ENCODE measurements at regions not wholly inside any gene's neighbourhood (a gene's known extent, or its start where the extent isn't known, plus 50 kb on each side); places are given as distances from the start of the nearest gene placed in this dataset.

GRCh38 chr5:92981001-92981400, 600.0 kb downstream of the NR2F1-AS1 start:
- WGBS, 2 donors, result 85 to 88% methylated on average over 1 of the region's 1 CpG
- Histone ChIP-seq H3K4me3 (replicated peaks in 1 of 3) (no peak overlapping the region), H3K27ac (no peak overlapping the region), H3K27me3 (no peaks in the 10 kb centered on the region), H3K36me3 (no peaks in the 10 kb centered on the region), H3K9me3 (no peaks in the 10 kb centered on the region), H3K4me1 (no peaks in the 10 kb centered on the region)
- no peak for DNase-seq
- TF ChIP-seq POLR2A (IDR thresholded peaks at IDR 0.05), result no peak
- TF ChIP-seq CTCF (IDR thresholded peaks at IDR 0.05), result no peak
- intact Hi-C loops (cut with DNase I), result no loop called here

GRCh38 chr5:92980491-92980890, 600.5 kb downstream of the NR2F1-AS1 start:
- no peak overlapping the region for H3K4me3 ChIP-seq (replicated peaks in 1 of 3)
- H3K27me3 ChIP-seq, result no peaks in the 10 kb centered on the region
- 85 to 91% methylated on average over 3 of the region's 3 CpGs for WGBS, 2 donors
- no peaks in the 10 kb centered on the region for H3K36me3 ChIP-seq
- DNase-seq, result no peak
- TF ChIP-seq POLR2A (IDR thresholded peaks at IDR 0.05), result no peak
- no peak for TF ChIP-seq CTCF (IDR thresholded peaks at IDR 0.05)
- no peaks in the 10 kb centered on the region for H3K4me1 ChIP-seq
- intact Hi-C loops (cut with DNase I), result no loop called here
- no peaks in the 10 kb centered on the region for H3K9me3 ChIP-seq
- H3K27ac ChIP-seq, result no peak overlapping the region

- H3K9me3 ChIP-seq, result no peaks in the 10 kb centered on the region
- no peaks in the 10 kb centered on the region for H3K36me3 ChIP-seq
- intact Hi-C loops (cut with DNase I), result no loop called here
- H3K4me1 ChIP-seq, result no peaks in the 10 kb centered on the region
- H3K27me3 ChIP-seq, result no peaks in the 10 kb centered on the region
- no peak for DNase-seq
- H3K27ac ChIP-seq, result no peak overlapping the region
- TF ChIP-seq CTCF (IDR thresholded peaks at IDR 0.05), result no peak
- no peak for TF ChIP-seq POLR2A (IDR thresholded peaks at IDR 0.05)
- H3K4me3 ChIP-seq (replicated peaks in 1 of 3), result no peak overlapping the region
- 70 to 77% methylated on average over 1 of the region's 1 CpG for WGBS, 2 donors
Observed at GRCh38 chr5:92979716-92980115, 601.3 kb downstream of the NR2F1-AS1 start.

DNA sequence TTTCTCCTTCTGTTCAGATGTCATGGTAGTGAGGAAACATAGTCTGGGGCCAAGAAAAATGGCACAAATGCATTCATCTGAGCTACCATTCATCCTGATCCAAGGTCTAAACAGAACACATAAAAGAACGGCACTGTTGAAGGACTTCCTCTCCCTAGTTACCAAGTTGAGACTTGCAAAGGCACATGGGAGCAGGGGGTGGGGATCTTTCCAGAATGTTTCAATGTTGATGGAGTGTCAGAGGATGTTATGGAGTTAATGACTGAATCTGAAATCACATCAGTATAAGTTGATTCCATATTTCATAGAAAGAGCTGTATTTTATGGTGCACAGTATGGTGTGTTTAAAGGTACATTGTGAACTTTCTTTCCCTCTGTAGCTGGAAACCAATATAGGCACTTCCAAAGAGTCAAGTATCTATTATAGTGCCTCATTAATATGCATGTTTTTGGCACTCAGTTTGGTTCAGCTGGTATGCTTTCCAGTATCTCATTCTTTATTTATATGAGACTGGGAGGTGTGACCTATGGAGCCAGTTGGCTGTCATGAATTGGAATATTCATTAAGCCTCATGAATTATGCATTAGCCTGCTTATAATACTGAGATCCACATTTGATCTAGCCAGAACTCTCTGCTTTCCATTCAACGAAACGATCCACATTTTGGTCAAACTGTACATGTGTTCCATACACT, 603.0 kb downstream of the NR2F1-AS1 start:
- H3K4me1 ChIP-seq, result no peaks in the 10 kb centered on the region
- 89 to 90% methylated on average over 3 of the region's 3 CpGs for WGBS, 2 donors
- no peak for TF ChIP-seq CTCF (IDR thresholded peaks at IDR 0.05)
- H3K36me3 ChIP-seq, result no peaks in the 10 kb centered on the region
- H3K4me3 ChIP-seq (replicated peaks in 1 of 3), result no peak overlapping the region
- no peaks in the 10 kb centered on the region for H3K27me3 ChIP-seq
- H3K27ac ChIP-seq, result no peak overlapping the region
- intact Hi-C loops (cut with DNase I), result no loop called here
- no peak for DNase-seq
- H3K9me3 ChIP-seq, result no peaks in the 10 kb centered on the region

DNA sequence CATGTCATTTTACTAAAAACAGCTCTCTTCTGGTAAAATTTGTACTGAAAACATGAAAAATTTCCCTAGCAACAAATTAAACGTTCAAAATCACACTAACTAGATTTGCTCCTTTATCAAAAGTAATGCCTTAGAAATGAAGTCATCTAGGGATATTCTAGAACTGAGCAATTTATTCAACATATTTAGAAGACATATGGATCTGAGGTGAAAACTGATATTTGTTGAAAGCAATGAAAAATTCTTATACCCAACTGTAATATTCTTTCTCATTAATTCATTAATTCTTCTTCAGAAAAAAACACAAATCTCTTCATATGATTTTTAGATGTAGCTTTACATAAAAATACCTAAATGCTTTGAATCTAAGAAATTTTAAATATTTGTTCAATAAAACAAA, 604.9 kb downstream of the NR2F1-AS1 start:
- 76 to 84% methylated on average over 1 of the region's 1 CpG for WGBS, 2 donors
- intact Hi-C loops (cut with DNase I), result no loop called here
- no peak overlapping the region for H3K4me3 ChIP-seq (replicated peaks in 1 of 3)
- no peaks in the 10 kb centered on the region for H3K27me3 ChIP-seq
- no peak overlapping the region for H3K27ac ChIP-seq
- H3K36me3 ChIP-seq, result no peaks in the 10 kb centered on the region
- H3K4me1 ChIP-seq, result no peaks in the 10 kb centered on the region
- DNase-seq, result no peak
- TF ChIP-seq CTCF (IDR thresholded peaks at IDR 0.05) (no peak), POLR2A (IDR thresholded peaks at IDR 0.05) (no peak)
- no peaks in the 10 kb centered on the region for H3K9me3 ChIP-seq

Data from thyroid gland (tissue), 4 donors.